Colonic mucosa (tissue), 4 donors: ENCODE measurements at regions not wholly inside any gene's neighbourhood (a gene's known extent, or its start where the extent isn't known, plus 50 kb on each side); places are given as distances from the start of the nearest gene placed in this dataset.

Source experiments
- DNase-seq: peaks from one replicate; pipeline ENCODE4 v3.0.0-alpha.2; 2020
- H3K27ac ChIP-seq: fragments of 200-600 bp; one replicate; pipeline ENCODE4 v1.8.0; 2021
- H3K27me3 ChIP-seq: fragments of 200-600 bp; one replicate; pipeline ENCODE4 v1.8.0; 2021
- H3K36me3 ChIP-seq: fragments of 200-600 bp; one replicate; pipeline ENCODE4 v1.8.0; 2021
- H3K4me1 ChIP-seq: fragments of 200-600 bp; one replicate; pipeline ENCODE4 v1.8.0; 2021; ENCODE audit warnings: mild to moderate bottlenecking
- H3K4me3 ChIP-seq: fragments of 200-600 bp; one replicate; pipeline ENCODE4 v1.8.0; 2021
- H3K9ac ChIP-seq, 2 donors: one replicate each; pipeline ENCODE4 v1.7.0; 2013; ENCODE audit warnings: control low read depth in 2 of 2, low read depth in 2 of 2, low read length in 2 of 2
- H3K9me3 ChIP-seq: fragments of 200-600 bp; one replicate; pipeline ENCODE4 v1.8.0; 2021
- CTCF ChIP-seq: fragments of 200-600 bp; IDR thresholded peaks from one replicate; pipeline ENCODE4 v1.8.0; 2022; ENCODE audit warnings: antibody characterized with exemption, mild to moderate bottlenecking
- intact Hi-C: fragments of 100-400 bp; cut with DNase I; formaldehyde crosslinking; loops from one replicate; pipeline ENCODE4 v1.14.1; 2022
- donor health status: healthy.
- donor health status: DM: no; HTN: no; CAD: no.
- donor health status: DM: no; HTN: no; CAD: no.

GRCh38 chr10:10222304-10222841 lies 795.3 kb upstream of the CELF2 start:
- Histone ChIP-seq H3K9me3 (no peaks in the 10 kb centered on the region), H3K27ac (no peak overlapping the region), H3K4me3 (no peak overlapping the region), H3K9ac (no peak overlapping the region), H3K4me1 (no peaks in the 10 kb centered on the region), H3K36me3 (no peaks in the 10 kb centered on the region), H3K27me3 (no peaks in the 10 kb centered on the region)
- intact Hi-C loops, result no loop called here
- TF ChIP-seq CTCF, result no peak
- DNase-seq, result no peak

- DNase-seq, result no peak
- H3K4me3 ChIP-seq, result no peak overlapping the region
- no peaks in the 10 kb centered on the region for H3K9me3 ChIP-seq
- H3K36me3 ChIP-seq, result no peaks in the 10 kb centered on the region
- intact Hi-C loops, result no loop called here
- no peak overlapping the region for H3K27ac ChIP-seq
- H3K4me1 ChIP-seq, result no peaks in the 10 kb centered on the region
- H3K9ac ChIP-seq, result no peak overlapping the region
- no peak for TF ChIP-seq CTCF
- H3K27me3 ChIP-seq, result no peaks in the 10 kb centered on the region
These were observed 794.5 kb upstream of the CELF2 start for GRCh38 chr10:10223131-10223530.

- Histone ChIP-seq H3K27me3 (no peaks in the 10 kb centered on the region), H3K27ac (no peak overlapping the region), H3K36me3 (no peaks in the 10 kb centered on the region), H3K4me1 (no peaks in the 10 kb centered on the region), H3K9me3 (no peaks in the 10 kb centered on the region), H3K4me3 (no peak overlapping the region), H3K9ac (no peak overlapping the region)
- no peak for TF ChIP-seq CTCF
- DNase-seq, result no peak
- intact Hi-C loops, result no loop called here
These were observed 792.5 kb upstream of the CELF2 start for GRCh38 chr10:10225136-10225676.

- Histone ChIP-seq H3K9ac (no peak overlapping the region), H3K27me3 (no peaks in the 10 kb centered on the region), H3K9me3 (no peaks in the 10 kb centered on the region), H3K36me3 (no peaks in the 10 kb centered on the region), H3K27ac (no peak overlapping the region), H3K4me1 (no peaks in the 10 kb centered on the region), H3K4me3 (no peak overlapping the region)
- DNase-seq, result no peak
- TF ChIP-seq CTCF, result no peak
- intact Hi-C loops, result no loop called here
These were observed 784.4 kb upstream of the CELF2 start for GRCh38 chr10:10233229-10233628.

- Histone ChIP-seq H3K9me3 (no peaks in the 10 kb centered on the region), H3K27ac (no peak overlapping the region), H3K4me3 (no peak overlapping the region), H3K4me1 (no peaks in the 10 kb centered on the region), H3K9ac (no peak overlapping the region), H3K27me3 (no peaks in the 10 kb centered on the region), H3K36me3 (no peaks in the 10 kb centered on the region)
- no peak for TF ChIP-seq CTCF
- intact Hi-C loops, result no loop called here
- DNase-seq, result no peak
These were observed 782.7 kb upstream of the CELF2 start for GRCh38 chr10:10235003-10235402.
